Pancreas (tissue), 10 donors: ENCODE measurements at regions not wholly inside any gene's neighbourhood (a gene's known extent, or its start where the extent isn't known, plus 50 kb on each side); places are given as distances from the start of the nearest gene placed in this dataset.
A peak's percentile ranks its signal among the peaks of the same experiment; 100 is the strongest.

Source experiments
- ATAC-seq, 4 donors: fragments of 200-7000 bp; cut with Tn5 transposase; one replicate each; pipeline versions ENCODE4 v1.8.0 to v1.9.1; 2020; ENCODE audit warnings: mild to moderate bottlenecking in 4 of 4, moderate library complexity in 4 of 4
- DNase-seq, 6 donors: peaks; one replicate each; pipeline ENCODE4 v3.0.0-alpha.2; 2020
- FAIRE-seq: peaks from 2 replicates; lab custom pipeline; 2012; peaks lifted over from hg19 to GRCh38; lab: Jason Lieb, UNC
- H3K27ac ChIP-seq, 4 donors: fragments of 200-600 bp; sonication (generic); 1 replicate in 3 of 4; 2 replicates in 1 of 4; pipeline versions ENCODE4 v1.5.0 to v1.8.0; 2020
- H3K27me3 ChIP-seq, 4 donors: fragments of 200-600 bp; one replicate each; pipeline ENCODE4 v1.8.0; 2021
- H3K36me3 ChIP-seq, 3 donors: fragments of 200-600 bp; sonication (generic) in 1 of 3; one replicate each; pipeline versions ENCODE4 v1.5.0 to v1.8.0; 2020 to 2021
- H3K4me1 ChIP-seq, 3 donors: fragments of 200-600 bp; one replicate each; pipeline ENCODE4 v1.8.0; 2021
- H3K4me3 ChIP-seq, 4 donors: fragments of 200-600 bp; sonication (generic) in 2 of 4; one replicate each; pipeline versions ENCODE4 v1.5.0 to v1.8.0; 2020 to 2021
- H3K9me3 ChIP-seq, 4 donors: fragments of 200-600 bp; one replicate each; pipeline ENCODE4 v1.8.0; 2021
- WGBS, 2 donors: extraction: QIAGEN DNeasy Blood & Tissue Kit; methylation state at CpG; one replicate each; pipeline ENCODE4 v1.1.7; 2013; 5-methylcytosine and 5-hydroxymethylcytosine counted together
- intact Hi-C, 3 donors: fragments of 100-400 bp; cut with DNase I; formaldehyde crosslinking; loops; one replicate each; pipeline versions ENCODE4 v1.11.1 to v1.14.2; 2022
- TF ChIP-seq, protein P1 (sequence below), 4 donors: fragments of 200-600 bp; sonication (generic) in 3 of 4; IDR thresholded peaks; one replicate each; pipeline versions ENCODE4 v1.5.0 to v1.8.0; 2021; ENCODE audit warnings: antibody characterized with exemption in 4 of 4
- donor health status: healthy with polysubstance abuse.
- donor health status: DM: no; HTN: no; CAD: no; lungs with moderate emphysema.
- donor health status: DM: no; HTN: no; CAD: no.
- donor health status: control.
- donor health status: control.
- donor health status: Bipolar disorder and iron deficiency.
- donor health status: DM: yes; HTN: yes; CAD: no.
- donor health status: DM: no; HTN: no; CAD: no.
- donor health status: DM: no; HTN: no; CAD: no.
- donor health status: DM: yes; HTN: yes; CAD: no.

GRCh38 chr10:28801869-28802268 lies 124.5 kb downstream of the BAMBI start:
- Histone ChIP-seq H3K9me3 (no peaks in the 10 kb centered on the region), H3K4me3 (no peak overlapping the region), H3K4me1 (peaks cover 0 to under 1% (median 0%) of the 10 kb centered on the region in 3 donors), H3K36me3 (no peaks in the 10 kb centered on the region), H3K27me3 (no peaks in the 10 kb centered on the region), H3K27ac (no peak overlapping the region)
- intact Hi-C loops, result no loop called here
- TF ChIP-seq, protein P1, sequence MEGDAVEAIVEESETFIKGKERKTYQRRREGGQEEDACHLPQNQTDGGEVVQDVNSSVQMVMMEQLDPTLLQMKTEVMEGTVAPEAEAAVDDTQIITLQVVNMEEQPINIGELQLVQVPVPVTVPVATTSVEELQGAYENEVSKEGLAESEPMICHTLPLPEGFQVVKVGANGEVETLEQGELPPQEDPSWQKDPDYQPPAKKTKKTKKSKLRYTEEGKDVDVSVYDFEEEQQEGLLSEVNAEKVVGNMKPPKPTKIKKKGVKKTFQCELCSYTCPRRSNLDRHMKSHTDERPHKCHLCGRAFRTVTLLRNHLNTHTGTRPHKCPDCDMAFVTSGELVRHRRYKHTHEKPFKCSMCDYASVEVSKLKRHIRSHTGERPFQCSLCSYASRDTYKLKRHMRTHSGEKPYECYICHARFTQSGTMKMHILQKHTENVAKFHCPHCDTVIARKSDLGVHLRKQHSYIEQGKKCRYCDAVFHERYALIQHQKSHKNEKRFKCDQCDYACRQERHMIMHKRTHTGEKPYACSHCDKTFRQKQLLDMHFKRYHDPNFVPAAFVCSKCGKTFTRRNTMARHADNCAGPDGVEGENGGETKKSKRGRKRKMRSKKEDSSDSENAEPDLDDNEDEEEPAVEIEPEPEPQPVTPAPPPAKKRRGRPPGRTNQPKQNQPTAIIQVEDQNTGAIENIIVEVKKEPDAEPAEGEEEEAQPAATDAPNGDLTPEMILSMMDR (IDR thresholded peaks at IDR 0.05), result no peak
- ATAC-seq (peak in 3 of 4 donors; percentile 21 to 70 (median 56)), FAIRE-seq (no peak), DNase-seq (peak in 1 of 6 donors; percentile 5)
- 38 to 52% methylated on average over 1 of the region's 1 CpG for WGBS, 2 donors

GRCh38 chr10:28805390-28805789 lies 128.1 kb downstream of the BAMBI start:
- intact Hi-C loops, result no loop called here
- H3K27ac ChIP-seq, result no peak overlapping the region
- no peaks in the 10 kb centered on the region for H3K27me3 ChIP-seq
- 90 to 94% methylated on average over 1 of the region's 1 CpG for WGBS, 2 donors
- DNase-seq, result no peak
- no peak overlapping the region for H3K4me3 ChIP-seq
- H3K36me3 ChIP-seq, result no peaks in the 10 kb centered on the region
- no peak for FAIRE-seq
- TF ChIP-seq, protein P1 (IDR thresholded peaks at IDR 0.05), result no peak
- no peaks in the 10 kb centered on the region for H3K9me3 ChIP-seq
- ATAC-seq, result no peak
- H3K4me1 ChIP-seq, result peaks cover 0 to 4% (median 0%) of the 10 kb centered on the region in 3 donors

DNA sequence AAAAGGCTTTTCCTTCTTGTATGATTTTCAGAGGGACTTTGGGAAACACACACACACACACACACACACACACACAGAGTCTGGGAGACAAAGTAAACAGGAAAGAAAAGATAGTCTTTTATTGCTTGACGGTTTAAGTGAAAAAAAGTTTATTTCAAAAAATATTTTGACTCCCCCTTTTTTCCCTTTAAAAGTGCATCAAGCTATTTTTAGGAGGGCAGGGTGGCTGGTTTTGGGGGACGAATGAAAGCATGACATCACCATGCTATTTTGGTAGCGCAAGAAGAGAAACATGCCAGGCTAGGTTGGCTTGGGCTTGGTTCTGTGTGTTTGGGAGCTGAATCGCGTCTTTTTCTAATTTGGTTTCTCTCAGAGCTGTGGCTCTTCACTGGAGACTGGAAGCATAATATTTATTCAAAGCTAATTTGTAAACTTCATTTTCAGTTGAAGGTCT lies 129.2 kb downstream of the BAMBI start:
- no peak overlapping the region for H3K27ac ChIP-seq
- H3K36me3 ChIP-seq, result no peaks in the 10 kb centered on the region
- TF ChIP-seq, protein P1 (IDR thresholded peaks at IDR 0.05), result no peak
- DNase-seq, result no peak
- no peak for FAIRE-seq
- 54 to 60% methylated on average over 5 of the region's 5 CpGs for WGBS, 2 donors
- H3K4me1 ChIP-seq, result peaks cover 0 to 4% (median 0%) of the 10 kb centered on the region in 3 donors
- no peak for ATAC-seq
- no peaks in the 10 kb centered on the region for H3K9me3 ChIP-seq
- intact Hi-C loops, result no loop called here
- no peak overlapping the region for H3K4me3 ChIP-seq
- H3K27me3 ChIP-seq, result no peaks in the 10 kb centered on the region

- TF ChIP-seq, protein P1 (IDR thresholded peaks at IDR 0.05), result no peak
- FAIRE-seq, result no peak
- 62 to 66% methylated on average over 8 of the region's 8 CpGs for WGBS, 2 donors
- Histone ChIP-seq H3K9me3 (no peaks in the 10 kb centered on the region), H3K4me1 (peaks cover 0 to 4% (median 0%) of the 10 kb centered on the region in 3 donors), H3K27ac (no peak overlapping the region), H3K4me3 (no peak overlapping the region), H3K27me3 (no peaks in the 10 kb centered on the region), H3K36me3 (no peaks in the 10 kb centered on the region)
- DNase-seq, result no peak
- intact Hi-C loops, result no loop called here
- no peak for ATAC-seq
Measured at GRCh38 chr10:28806951-28807759, 129.8 kb downstream of the BAMBI start.
